Stimulated activated CD4-positive, alpha-beta T cell treated with anti-CD3 and anti-CD28 coated beads, TNF-alpha, amount 100 ng/mL, for 4 hours (primary cell): ENCODE measurements at regions not wholly inside any gene's neighbourhood (a gene's known extent, or its start where the extent isn't known, plus 50 kb on each side); places are given as distances from the start of the nearest gene placed in this dataset.
"Not testable (repeated sequence)": the region's sequence is repeated elsewhere in the genome, so short reads cannot be mapped to it uniquely, and the experiment has no call there.

Experiments
- DNase-seq, 3 experiments: peaks; one replicate each; pipeline ENCODE4 v3.0.0-alpha.2; 2020; ENCODE audit warnings: low read depth in 3 of 3

- DNase-seq, result no peak
Measured at GRCh38 chrX:22534643-22535042, 261.9 kb downstream of the CBLL2 start.

- DNase-seq, result no peak
Measured at GRCh38 chrX:22536746-22537304, 264.1 kb downstream of the CBLL2 start.

GRCh38 chrX:22538580-22538979 lies 265.9 kb downstream of the CBLL2 start:
- DNase-seq, result no peak

- no peak for DNase-seq
Measured at GRCh38 chrX:22541926-22542325, 269.2 kb downstream of the CBLL2 start.

- DNase-seq, result no peak
Measured at GRCh38 chrX:22542641-22543040, 269.9 kb downstream of the CBLL2 start.

GRCh38 chrX:22559506-22559905 lies 286.8 kb downstream of the CBLL2 start:
- DNase-seq, result no peak

- DNase-seq, result no peak
Measured at GRCh38 chrX:22575161-22575845, 302.6 kb downstream of the CBLL2 start.

- DNase-seq, result no peak
Measured at GRCh38 chrX:22577181-22577580, 304.5 kb downstream of the CBLL2 start.

- DNase-seq, result no peak
Measured at GRCh38 chrX:22585831-22586230, 313.1 kb downstream of the CBLL2 start.

GRCh38 chrX:22589845-22590244 lies 317.1 kb downstream of the CBLL2 start:
- no peak for DNase-seq

- no peak for DNase-seq
Measured at GRCh38 chrX:22594766-22595165, 322.1 kb downstream of the CBLL2 start.

- DNase-seq, result no peak
Measured at GRCh38 chrX:22603060-22603459, 330.3 kb downstream of the CBLL2 start.

- not testable (repeated sequence) for DNase-seq
Measured at GRCh38 chrX:22609452-22609851, 336.7 kb downstream of the CBLL2 start.

GRCh38 chrX:22616867-22617266 lies 344.2 kb downstream of the CBLL2 start:
- DNase-seq, result no peak

- no peak for DNase-seq
Measured at GRCh38 chrX:22627576-22627975, 354.9 kb downstream of the CBLL2 start.

- DNase-seq, result no peak
Measured at GRCh38 chrX:22628275-22628674, 355.6 kb downstream of the CBLL2 start.

GRCh38 chrX:22629105-22629725 lies 356.5 kb downstream of the CBLL2 start:
- DNase-seq, result no peak

- no peak for DNase-seq
Measured at GRCh38 chrX:22634083-22634482, 361.4 kb downstream of the CBLL2 start.

GRCh38 chrX:22634751-22635150 lies 362.0 kb downstream of the CBLL2 start:
- no peak for DNase-seq

- no peak for DNase-seq
Measured at GRCh38 chrX:22648281-22648680, 351.5 kb upstream of the DDX53 start.

GRCh38 chrX:22650691-22651090 lies 349.1 kb upstream of the DDX53 start:
- DNase-seq, result no peak

- DNase-seq, result no peak
Measured at GRCh38 chrX:22652596-22652995, 347.2 kb upstream of the DDX53 start.

GRCh38 chrX:22660756-22661155 lies 339.0 kb upstream of the DDX53 start:
- DNase-seq, result no peak
